CD4-positive, alpha-beta T cell treated with Interleukin-10 for 1 hour (primary cell): ENCODE measurements at regions not wholly inside any gene's neighbourhood (a gene's known extent, or its start where the extent isn't known, plus 50 kb on each side); places are given as distances from the start of the nearest gene placed in this dataset.

Experiments
- DNase-seq: peaks from one replicate; pipeline ENCODE4 v3.0.0-alpha.2; 2020

DNA sequence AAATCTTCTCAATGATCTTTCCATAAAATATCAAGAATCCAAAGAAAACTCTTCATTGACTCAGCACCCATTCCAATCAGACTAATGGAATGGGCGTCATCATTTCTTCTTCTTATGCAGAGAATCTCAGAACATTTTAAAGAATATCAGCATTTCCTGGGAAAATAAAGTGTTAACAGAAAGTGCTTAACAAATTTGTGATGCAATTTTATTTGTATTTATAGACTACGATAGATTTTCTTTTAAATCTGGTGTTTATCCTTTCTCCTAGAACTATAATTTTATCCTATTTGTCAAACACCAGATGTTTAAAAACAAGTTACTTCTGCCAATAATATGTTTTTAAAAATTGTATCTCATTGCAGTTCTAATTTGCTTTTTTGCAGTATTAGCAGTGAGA lies 330.7 kb downstream of the COL12A1 start:
- DNase-seq = no peak

DNA sequence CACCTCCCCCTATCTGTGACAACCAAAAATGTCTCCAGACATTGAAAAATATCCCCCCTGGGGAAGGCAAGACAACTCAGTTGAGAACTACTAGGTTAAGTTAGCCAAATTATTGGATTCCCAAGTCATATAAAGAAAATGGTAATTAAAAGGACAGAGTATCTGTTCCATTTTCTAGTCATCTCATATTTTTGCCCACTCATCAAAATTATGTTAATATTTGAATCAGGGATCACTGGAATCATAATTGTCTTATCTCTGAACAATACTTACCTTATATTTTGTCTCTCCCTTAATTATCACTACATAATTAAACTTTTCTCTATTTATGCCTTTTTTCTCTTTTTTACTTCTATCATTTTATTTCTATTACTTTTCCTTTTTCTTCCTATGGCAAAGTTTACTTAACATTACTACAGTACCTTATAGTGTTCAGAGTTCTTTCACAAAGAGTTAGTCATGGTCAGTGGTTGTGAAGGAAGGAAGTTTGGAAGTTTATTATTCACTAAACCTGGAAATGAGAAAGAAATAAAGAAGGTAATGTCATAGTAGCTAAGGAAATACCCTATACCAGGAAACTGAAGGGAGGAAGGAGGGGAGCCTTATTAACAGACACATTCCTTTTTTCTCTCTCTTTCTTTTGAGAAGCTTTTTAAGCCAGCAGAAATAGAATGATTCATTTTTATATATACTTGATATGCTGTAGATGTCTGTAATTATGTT lies 332.9 kb downstream of the COL12A1 start:
- no peak for DNase-seq

DNA sequence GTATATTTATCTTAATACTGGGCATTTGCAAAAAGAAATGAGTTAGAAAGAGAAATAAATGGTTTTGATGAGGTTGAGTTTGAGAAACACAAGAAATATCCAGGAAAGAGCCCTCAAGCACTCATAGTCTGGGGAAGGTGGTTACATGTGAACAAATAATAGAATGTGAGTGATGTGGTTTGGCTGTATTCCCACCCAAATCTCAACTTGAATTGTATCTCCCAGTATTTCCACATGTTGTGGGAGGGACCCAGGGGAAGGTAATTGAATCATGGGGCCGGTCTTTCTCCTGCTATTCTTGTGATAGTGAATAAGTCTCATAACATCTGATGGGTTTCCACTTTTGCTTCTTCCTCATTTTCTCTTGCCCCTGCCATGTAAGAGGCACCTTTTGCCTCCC lies 334.1 kb downstream of the COL12A1 start:
- no peak for DNase-seq

- DNase-seq = no peak
These were observed 335.4 kb downstream of the COL12A1 start for GRCh38 chr6:74870403-74870802.

DNA sequence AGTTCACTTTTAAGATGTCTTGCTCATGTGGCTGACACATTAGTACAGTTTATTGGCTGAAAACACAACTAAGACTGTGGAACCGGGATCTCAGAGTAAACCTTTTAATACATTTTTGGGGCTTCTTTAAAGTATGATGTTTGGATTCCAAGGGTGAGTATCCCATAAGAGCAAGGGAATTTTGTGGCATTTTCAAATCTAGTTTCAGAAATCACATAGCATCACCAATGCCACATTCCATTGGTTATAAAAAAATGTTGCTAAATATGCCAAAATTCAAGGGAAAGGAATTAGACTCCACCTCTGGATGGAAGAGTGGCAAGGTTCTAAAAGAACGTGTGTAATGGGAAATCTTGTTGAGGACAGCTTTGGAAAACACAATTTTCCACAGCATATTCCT lies 338.6 kb downstream of the COL12A1 start:
- DNase-seq = no peak

GRCh38 chr6:74863968-74864367 lies 341.9 kb downstream of the COL12A1 start:
- no peak for DNase-seq

DNA sequence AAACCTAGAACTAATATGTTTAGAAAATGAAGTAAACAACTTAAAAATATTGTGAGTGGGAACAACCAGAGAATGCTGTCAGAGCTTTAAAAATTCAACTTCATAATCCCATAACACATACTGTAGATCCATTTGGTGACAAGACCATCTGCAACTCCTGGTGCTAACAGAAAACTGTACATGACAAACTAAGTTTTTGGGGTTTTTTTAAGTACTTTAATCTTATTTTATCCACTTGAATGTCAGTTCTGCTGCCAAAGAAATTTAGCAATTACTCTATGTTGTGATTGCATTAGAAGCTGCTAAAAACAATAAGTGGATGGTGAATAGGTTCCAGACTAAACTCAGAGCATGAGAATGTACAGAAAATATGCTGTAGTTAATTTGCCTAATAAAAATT lies 345.4 kb downstream of the COL12A1 start:
- DNase-seq = no peak

DNA sequence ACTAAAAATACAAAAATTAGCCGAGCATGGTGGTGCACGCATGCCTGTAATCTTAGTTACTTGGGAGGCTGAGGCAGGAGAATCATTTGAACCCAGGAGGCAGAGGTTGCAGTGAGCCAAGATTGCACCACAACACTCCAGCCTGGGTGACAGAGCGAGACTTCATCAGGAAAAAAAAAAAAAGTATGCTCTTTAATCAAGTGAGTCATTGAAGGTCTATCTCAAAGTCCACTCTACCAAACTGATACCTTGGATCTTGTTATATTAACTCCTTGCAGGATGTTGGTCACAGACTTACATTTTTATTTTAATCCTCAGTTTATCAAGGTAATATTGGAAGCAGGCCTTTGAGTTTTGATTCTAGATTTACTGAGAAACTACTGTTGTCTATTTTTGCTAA lies 348.7 kb downstream of the COL12A1 start:
- DNase-seq = no peak

- DNase-seq = no peak
These were observed 351.9 kb downstream of the COL12A1 start for GRCh38 chr6:74853991-74854390.

GRCh38 chr6:74851596-74851995 lies 354.3 kb downstream of the COL12A1 start:
- no peak for DNase-seq

DNA sequence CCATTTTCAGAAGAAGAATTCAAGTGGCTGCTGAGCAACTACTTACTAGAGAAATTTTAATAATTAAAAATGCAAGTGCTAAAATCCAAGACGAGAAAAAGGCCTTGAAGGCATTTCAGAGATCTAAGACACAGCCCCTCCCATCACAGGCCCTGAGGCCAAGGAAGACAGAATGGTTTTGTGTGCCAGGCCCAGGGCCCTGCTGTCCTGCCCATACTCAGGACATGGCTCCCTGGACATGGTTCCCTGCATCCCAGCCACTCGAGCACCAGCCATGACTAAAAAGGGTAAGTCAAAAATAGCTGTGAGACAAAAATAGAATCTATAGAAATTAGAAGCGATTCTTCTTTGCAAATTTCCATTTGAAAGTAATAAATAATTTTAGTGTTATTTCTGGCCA lies 364.9 kb downstream of the COL12A1 start:
- no peak for DNase-seq

GRCh38 chr6:74834967-74835366 lies 370.9 kb downstream of the COL12A1 start:
- DNase-seq = no peak

GRCh38 chr6:74826263-74826662 lies 379.6 kb downstream of the COL12A1 start:
- no peak for DNase-seq

- no peak for DNase-seq
These were observed 391.4 kb downstream of the COL12A1 start for GRCh38 chr6:74814440-74814839.

DNA sequence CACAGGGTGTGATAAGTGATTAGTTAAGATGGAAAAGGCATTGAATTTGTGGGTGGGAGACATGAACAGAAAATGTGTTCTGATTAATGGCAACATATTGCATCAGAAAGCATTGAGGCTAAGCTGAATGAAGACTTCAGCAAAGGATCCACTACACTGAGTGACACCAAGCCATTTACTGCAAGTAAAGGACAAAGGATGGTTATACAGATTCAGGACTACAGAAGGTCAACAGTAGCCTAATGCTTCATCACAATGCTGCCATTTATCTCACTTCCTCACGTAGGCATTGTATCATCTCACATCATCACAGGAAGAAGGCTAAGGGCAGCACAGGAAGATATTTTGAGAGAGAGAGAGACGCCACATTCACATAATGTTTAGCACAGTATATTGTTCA lies 398.2 kb downstream of the COL12A1 start:
- DNase-seq = no peak

GRCh38 chr6:74805916-74806696 lies 399.7 kb downstream of the COL12A1 start:
- DNase-seq = no peak

- DNase-seq = no peak
These were observed 407.6 kb downstream of the COL12A1 start for GRCh38 chr6:74798302-74798701.

DNA sequence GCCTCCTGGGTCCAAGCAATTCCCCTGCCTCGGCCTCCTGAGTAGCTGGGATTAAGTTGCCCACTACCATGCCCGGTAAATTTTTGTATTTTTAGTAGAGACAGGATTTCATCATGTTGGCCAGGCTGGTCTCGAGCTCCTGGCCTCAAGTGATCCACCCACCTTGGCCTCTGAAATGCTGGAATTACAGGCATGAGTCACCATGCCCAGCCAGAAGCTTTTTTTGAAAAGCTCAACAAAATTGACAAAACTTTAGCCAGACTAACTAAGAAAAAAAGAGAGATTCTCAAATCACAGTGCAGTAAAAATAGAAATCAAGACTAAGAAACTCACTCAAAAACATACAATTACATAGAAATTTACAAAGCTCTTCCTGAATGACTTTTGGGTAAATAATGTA lies 420.6 kb downstream of the COL12A1 start:
- no peak for DNase-seq

GRCh38 chr6:74782346-74782745 lies 423.5 kb downstream of the COL12A1 start:
- no peak for DNase-seq

- no peak for DNase-seq
These were observed 425.0 kb downstream of the COL12A1 start for GRCh38 chr6:74780831-74781230.

DNA sequence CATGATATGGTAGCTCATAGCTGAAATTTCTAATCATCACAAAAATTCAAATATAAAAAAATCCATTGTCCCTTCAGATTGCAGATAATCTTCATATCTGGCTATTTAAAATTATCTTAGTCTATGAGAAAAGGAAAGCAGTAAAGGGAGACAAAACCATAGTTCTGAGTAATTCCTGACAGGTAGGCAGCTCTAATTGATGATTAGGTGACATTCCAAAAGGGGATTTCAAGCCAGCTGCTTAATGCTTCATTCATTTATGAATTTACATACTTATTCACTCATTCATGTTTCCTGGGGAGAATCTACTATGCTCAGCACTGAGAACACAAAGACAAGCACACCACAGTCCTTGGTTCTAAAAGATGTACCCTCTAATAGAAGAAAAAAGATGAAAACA lies 437.1 kb downstream of the COL12A1 start:
- DNase-seq = no peak

- no peak for DNase-seq
These were observed 437.7 kb downstream of the COL12A1 start for GRCh38 chr6:74768120-74768519.

DNA sequence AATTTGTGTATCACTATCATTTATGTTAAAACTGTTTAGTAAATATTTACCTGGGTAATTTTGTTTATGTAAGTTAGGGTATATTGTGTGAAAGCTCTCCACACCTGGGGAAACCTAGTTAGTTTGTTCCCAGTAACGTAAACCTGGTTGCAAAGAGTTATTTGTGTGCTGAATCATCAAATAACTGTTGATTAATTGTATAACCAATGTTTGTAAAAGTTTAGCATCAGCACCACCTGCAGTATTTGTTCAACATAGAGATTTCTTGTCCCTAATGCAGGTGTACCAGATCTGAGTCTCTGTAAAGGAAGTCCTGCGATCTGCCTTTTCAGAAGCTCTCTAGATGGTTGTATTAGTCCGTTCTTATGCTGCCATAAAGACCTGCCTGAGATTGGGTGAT lies 440.4 kb downstream of the COL12A1 start:
- no peak for DNase-seq

GRCh38 chr6:74764486-74764885 lies 441.4 kb downstream of the COL12A1 start:
- no peak for DNase-seq

DNA sequence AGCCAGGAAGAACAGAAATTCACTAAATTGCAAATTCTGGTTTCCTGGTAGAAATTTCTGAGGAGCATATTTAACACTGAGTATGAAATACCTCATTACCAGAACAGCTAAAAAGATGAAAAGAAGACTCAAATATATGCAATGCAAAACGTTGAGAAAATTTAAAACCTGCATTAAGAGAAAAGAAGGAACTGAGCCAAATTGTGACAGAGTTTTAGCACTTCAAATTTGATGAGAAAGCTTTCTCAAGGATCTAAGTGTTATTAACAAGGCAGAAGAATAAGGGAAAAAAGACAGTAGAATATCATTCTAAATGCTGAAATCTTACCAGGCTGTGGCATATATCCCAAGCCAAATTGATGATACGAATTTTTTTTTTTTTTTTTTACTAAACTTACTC lies 443.0 kb downstream of the COL12A1 start:
- DNase-seq = no peak
